Stimulated activated CD8-positive, alpha-beta memory T cell treated with anti-CD3 and anti-CD28 coated beads, Interleukin-2, amount 100 ng/mL, for 48 hours (primary cell): ENCODE measurements at regions not wholly inside any gene's neighbourhood (a gene's known extent, or its start where the extent isn't known, plus 50 kb on each side); places are given as distances from the start of the nearest gene placed in this dataset.

Experiments
- DNase-seq, 2 donors: peaks; one replicate each; pipeline ENCODE4 v3.0.0-alpha.2; 2020; ENCODE audit warnings: low read depth in 2 of 2

GRCh38 chrX:39667191-39667590, 430.6 kb downstream of the BCOR start:
- no peak for DNase-seq

GRCh38 chrX:39667736-39668482, 429.8 kb downstream of the BCOR start:
- DNase-seq: no peak

GRCh38 chrX:39669668-39670067, 428.1 kb downstream of the BCOR start:
- DNase-seq: no peak

GRCh38 chrX:39670281-39670680, 427.5 kb downstream of the BCOR start:
- DNase-seq: no peak

GRCh38 chrX:39672405-39672804, 425.4 kb downstream of the BCOR start:
- no peak for DNase-seq

GRCh38 chrX:39674490-39675161, 423.1 kb downstream of the BCOR start:
- no peak for DNase-seq

GRCh38 chrX:39675162-39675553, 422.6 kb downstream of the BCOR start:
- no peak for DNase-seq

- no peak for DNase-seq
Measured at GRCh38 chrX:39675619-39676018, 422.1 kb downstream of the BCOR start.

GRCh38 chrX:39676434-39676833, 421.3 kb downstream of the BCOR start:
- DNase-seq: no peak

GRCh38 chrX:39677585-39677977, 420.2 kb downstream of the BCOR start:
- no peak for DNase-seq

GRCh38 chrX:39677978-39678791, 419.6 kb downstream of the BCOR start:
- no peak for DNase-seq

- no peak for DNase-seq
Measured at GRCh38 chrX:39678914-39679313, 418.8 kb downstream of the BCOR start.

GRCh38 chrX:39679497-39680157, 418.1 kb downstream of the BCOR start:
- DNase-seq: no peak

GRCh38 chrX:39681885-39682284, 415.9 kb downstream of the BCOR start:
- no peak for DNase-seq

GRCh38 chrX:39682778-39683177, 415.0 kb downstream of the BCOR start:
- DNase-seq: no peak

GRCh38 chrX:39688219-39688575, 409.6 kb downstream of the BCOR start:
- DNase-seq: no peak

GRCh38 chrX:39688576-39689375, 409.0 kb downstream of the BCOR start:
- DNase-seq: peak; percentile 4 to 9

- DNase-seq: no peak
Measured at GRCh38 chrX:39689376-39690104, 408.2 kb downstream of the BCOR start.

GRCh38 chrX:39690541-39691415, 407.0 kb downstream of the BCOR start:
- no peak for DNase-seq

GRCh38 chrX:39691724-39692123, 406.0 kb downstream of the BCOR start:
- no peak for DNase-seq
